ENCODE measurements at regions not wholly inside any gene's neighbourhood (a gene's known extent, or its start where the extent isn't known, plus 50 kb on each side); places are given as distances from the start of the nearest gene placed in this dataset.

- DNase-seq (ENCODE audit: low read depth in 2 of 2): no peak
- TF ChIP-seq, protein P1, sequence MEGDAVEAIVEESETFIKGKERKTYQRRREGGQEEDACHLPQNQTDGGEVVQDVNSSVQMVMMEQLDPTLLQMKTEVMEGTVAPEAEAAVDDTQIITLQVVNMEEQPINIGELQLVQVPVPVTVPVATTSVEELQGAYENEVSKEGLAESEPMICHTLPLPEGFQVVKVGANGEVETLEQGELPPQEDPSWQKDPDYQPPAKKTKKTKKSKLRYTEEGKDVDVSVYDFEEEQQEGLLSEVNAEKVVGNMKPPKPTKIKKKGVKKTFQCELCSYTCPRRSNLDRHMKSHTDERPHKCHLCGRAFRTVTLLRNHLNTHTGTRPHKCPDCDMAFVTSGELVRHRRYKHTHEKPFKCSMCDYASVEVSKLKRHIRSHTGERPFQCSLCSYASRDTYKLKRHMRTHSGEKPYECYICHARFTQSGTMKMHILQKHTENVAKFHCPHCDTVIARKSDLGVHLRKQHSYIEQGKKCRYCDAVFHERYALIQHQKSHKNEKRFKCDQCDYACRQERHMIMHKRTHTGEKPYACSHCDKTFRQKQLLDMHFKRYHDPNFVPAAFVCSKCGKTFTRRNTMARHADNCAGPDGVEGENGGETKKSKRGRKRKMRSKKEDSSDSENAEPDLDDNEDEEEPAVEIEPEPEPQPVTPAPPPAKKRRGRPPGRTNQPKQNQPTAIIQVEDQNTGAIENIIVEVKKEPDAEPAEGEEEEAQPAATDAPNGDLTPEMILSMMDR (IDR thresholded peaks at IDR 0.05; ENCODE audit: low read depth, low read length): no peak
- no peak overlapping the region for H3K4me3 ChIP-seq (replicated peaks in 1 of 2; ENCODE audit: low read depth in 2 of 2, low read length in 2 of 2)
These were observed 128.4 kb upstream of the ZBTB40 start for GRCh38 chr1:22323141-22323845.

DNA sequence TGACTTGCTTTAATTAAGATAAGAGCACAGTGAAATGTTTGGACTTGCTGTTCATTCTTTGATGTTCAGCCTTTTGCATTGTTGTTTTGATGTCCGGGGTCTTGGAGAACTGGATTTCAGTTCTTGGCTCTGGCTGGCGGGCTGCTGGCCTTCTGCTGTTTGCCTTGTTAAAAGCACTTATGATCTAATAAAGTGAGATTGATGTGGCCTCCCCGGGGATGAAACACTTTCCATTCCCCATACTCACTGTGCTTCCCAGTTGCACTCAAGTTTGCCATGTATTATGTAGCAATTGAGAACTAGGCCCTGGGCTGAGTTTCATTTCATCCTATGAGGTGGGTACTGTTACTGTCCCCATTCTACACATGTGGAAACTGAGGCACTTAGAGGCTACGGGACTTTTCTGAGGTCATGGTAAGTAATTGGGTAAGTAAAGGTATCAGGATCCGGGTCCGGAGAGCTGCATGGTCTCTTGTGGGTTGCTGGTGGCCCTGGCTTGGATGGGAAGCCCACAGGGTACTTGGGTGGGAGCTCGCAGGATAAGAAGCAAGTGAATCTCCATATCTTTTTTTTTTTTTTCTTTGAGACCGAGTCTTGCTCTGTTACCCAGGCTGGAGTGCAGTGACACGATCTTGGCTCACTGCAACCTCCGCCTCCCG, 127.7 kb upstream of the ZBTB40 start:
- DNase-seq (ENCODE audit: low read depth in 2 of 2): no peak
- H3K4me3 ChIP-seq (replicated peaks in 1 of 2; ENCODE audit: low read depth in 2 of 2, low read length in 2 of 2): no peak overlapping the region
- TF ChIP-seq, protein P1 (IDR thresholded peaks at IDR 0.05; ENCODE audit: low read depth, low read length): no peak

- H3K4me3 ChIP-seq (replicated peaks in 1 of 2; ENCODE audit: low read depth in 2 of 2, low read length in 2 of 2): no peak overlapping the region
- TF ChIP-seq, protein P1 (IDR thresholded peaks at IDR 0.05; ENCODE audit: low read depth, low read length): no peak
- DNase-seq (ENCODE audit: low read depth in 2 of 2): no peak
These were observed 125.9 kb upstream of the ZBTB40 start for GRCh38 chr1:22325531-22326371.

DNA sequence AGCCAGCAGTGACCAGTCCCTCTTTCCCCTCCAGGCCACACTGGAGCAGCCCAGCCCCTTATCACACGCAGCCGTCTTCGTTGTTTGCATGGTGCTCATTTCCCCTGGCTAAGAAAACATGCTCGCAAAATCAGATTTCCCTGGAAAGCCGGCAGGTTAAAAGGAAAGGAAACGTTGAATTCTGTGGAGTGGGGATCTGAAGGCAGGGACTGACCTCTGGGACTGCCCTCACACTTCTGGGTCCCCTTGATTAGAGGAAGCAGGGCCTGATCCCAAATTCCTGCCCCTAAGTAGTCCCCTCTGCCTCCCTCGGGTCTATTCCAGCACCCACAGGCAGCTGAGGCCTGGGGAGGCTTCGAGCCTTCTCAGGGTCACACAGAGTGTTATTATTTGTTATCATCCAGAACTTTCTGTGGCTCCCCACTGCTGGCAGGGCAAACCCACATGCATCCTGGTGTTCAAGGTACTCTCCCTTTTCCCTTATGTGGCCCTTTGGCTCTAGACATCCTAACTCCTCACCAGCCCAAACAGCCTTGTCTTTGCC, 125.2 kb upstream of the ZBTB40 start:
- TF ChIP-seq, protein P1 (IDR thresholded peaks at IDR 0.05; ENCODE audit: low read depth, low read length): no peak
- DNase-seq (ENCODE audit: low read depth in 2 of 2): no peak
- no peak overlapping the region for H3K4me3 ChIP-seq (replicated peaks in 1 of 2; ENCODE audit: low read depth in 2 of 2, low read length in 2 of 2)

DNA sequence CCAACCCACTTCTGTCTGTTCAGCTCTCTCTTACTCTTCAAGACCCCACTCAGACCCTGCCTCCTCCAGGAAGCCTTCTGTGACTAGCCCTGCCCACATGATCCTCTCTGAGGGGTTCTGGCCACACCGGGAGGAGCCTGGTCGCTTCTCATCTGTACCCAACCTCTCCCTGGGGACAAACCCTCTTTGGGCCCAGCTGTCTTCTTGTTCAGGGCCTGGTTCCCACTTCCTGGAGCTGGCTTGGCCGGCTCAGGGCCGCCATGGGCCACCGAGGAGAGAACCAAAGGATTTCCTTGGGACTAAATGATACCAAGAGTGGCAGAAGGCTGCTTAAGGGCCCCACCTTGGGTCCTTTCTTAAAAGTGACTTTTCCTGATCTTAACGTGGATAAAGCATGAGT, 124.7 kb upstream of the ZBTB40 start:
- TF ChIP-seq, protein P1 (IDR thresholded peaks at IDR 0.05; ENCODE audit: low read depth, low read length): no peak
- H3K4me3 ChIP-seq (replicated peaks in 1 of 2; ENCODE audit: low read depth in 2 of 2, low read length in 2 of 2): no peak overlapping the region
- DNase-seq (ENCODE audit: low read depth in 2 of 2): no peak

GRCh38 chr1:22327411-22327810, 124.2 kb upstream of the ZBTB40 start:
- TF ChIP-seq, protein P1 (IDR thresholded peaks at IDR 0.05; ENCODE audit: low read depth, low read length): no peak
- DNase-seq (ENCODE audit: low read depth in 2 of 2): no peak
- H3K4me3 ChIP-seq (replicated peaks in 1 of 2; ENCODE audit: low read depth in 2 of 2, low read length in 2 of 2): no peak overlapping the region

Data from cardiac fibroblast (primary cell).